Lower leg skin (tissue), 3 donors: ENCODE measurements at regions not wholly inside any gene's neighbourhood (a gene's known extent, or its start where the extent isn't known, plus 50 kb on each side); places are given as distances from the start of the nearest gene placed in this dataset.

Experiments used
- CTCF ChIP-seq, 3 donors: fragments of 450-650 bp; IDR thresholded peaks; one replicate each; pipeline ENCODE4 v1.5.1; 2016; ENCODE audit warnings: antibody characterized with exemption in 3 of 3, mild to moderate bottlenecking in 3 of 3, moderate library complexity in 2 of 3
- POLR2A ChIP-seq, 2 donors: fragments of 450-650 bp; IDR thresholded peaks; one replicate each; pipeline ENCODE4 v1.6.1; 2016 to 2017; ENCODE audit warnings: antibody characterized with exemption in 2 of 2, mild to moderate bottlenecking in 1 of 2, moderate library complexity in 1 of 2

DNA sequence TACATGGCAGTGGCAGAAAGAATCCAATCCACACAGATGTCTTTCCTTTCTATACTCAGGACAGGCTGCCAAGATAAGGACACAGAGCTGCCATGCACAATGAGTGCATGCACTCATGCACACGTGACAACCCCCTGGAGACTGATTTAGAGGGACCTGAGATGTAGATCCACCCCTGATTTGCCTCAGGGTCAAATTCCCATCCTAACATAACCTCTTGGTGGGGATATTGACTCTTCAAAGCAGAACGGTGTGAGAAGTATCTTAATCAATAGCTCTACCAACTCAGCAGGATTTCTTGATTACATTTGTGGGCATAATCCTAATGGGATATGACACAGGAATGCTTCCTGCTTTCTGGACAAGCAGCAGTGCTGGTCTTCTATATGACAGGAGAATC, 125.2 kb upstream of the DSCAM start:
- TF ChIP-seq CTCF (IDR thresholded peaks at IDR 0.05) = no peak
- no peak for TF ChIP-seq POLR2A (IDR thresholded peaks at IDR 0.05)
